SK-N-SH (cell line): ENCODE measurements at regions not wholly inside any gene's neighbourhood (a gene's known extent, or its start where the extent isn't known, plus 50 kb on each side); places are given as distances from the start of the nearest gene placed in this dataset.

ENCODE experiments used
- CTCF ChIA-PET: fragments of 300-600, 350-600 bp; formaldehyde crosslinking; extraction: SDS; loops from one replicate; lab custom pipeline; 2021; lab: Yijun Ruan, JAX
- POLR2A ChIA-PET: fragments of 350-600 bp; sonication (Branson Sonifier 250); formaldehyde crosslinking; extraction: SDS; loops from one replicate; lab custom pipeline; 2020; ENCODE audit warnings: antibody characterized with exemption, inconsistent platforms; lab: Yijun Ruan, JAX
- DNase-seq: peaks from one replicate; pipeline ENCODE4 v3.0.0; 2012
- H2AFZ ChIP-seq: fragments of 200-600 bp; sonication (generic); 2 replicates; pipeline ENCODE4 v1.8.1; 2016; ENCODE audit warnings: antibody characterized with exemption, mild to moderate bottlenecking, low read depth
- H3F3A ChIP-seq: fragments of 200-600 bp; sonication (generic); replicated peaks from 2 replicates; pipeline ENCODE3; 2016; ENCODE audit warnings: antibody characterized with exemption, mild to moderate bottlenecking; ENCODE audit not compliant: insufficient read depth
- H3K27ac ChIP-seq, 2 experiments: fragments of 200-500 bp in 1 of 2; fragments of 200-600 bp in 1 of 2; sonication (Bioruptor generic) in 1 of 2; sonication (generic), shearing (Covaris generic) in 1 of 2; 2 replicates each; pipeline versions ENCODE4 v1.5.1 to v1.6.1; 2014 to 2016; ENCODE audit warnings: low read depth in 2 of 2, inconsistent platforms in 1 of 2, low read length in 1 of 2, mild to moderate bottlenecking in 1 of 2, mixed read lengths in 1 of 2
- H3K27me3 ChIP-seq: fragments of 200-600 bp; sonication (generic), shearing (Covaris generic); 2 replicates; pipeline ENCODE4 v1.6.1; 2016; ENCODE audit warnings: mixed run types; ENCODE audit not compliant: insufficient read depth
- H3K36me3 ChIP-seq, 2 experiments: fragments of 200-500 bp in 1 of 2; fragments of 200-600 bp in 1 of 2; sonication (Bioruptor generic) in 1 of 2; sonication (generic) in 1 of 2; replicated peaks in 1 of 2; 2 replicates each; pipeline versions ENCODE3 to v1.5.1; 2014 to 2016; ENCODE audit warnings: low read length in 1 of 2, mild to moderate bottlenecking in 1 of 2; ENCODE audit not compliant: insufficient read depth in 2 of 2, control insufficient read depth in 1 of 2
- H3K4me1 ChIP-seq, 2 experiments: fragments of 200-500 bp in 1 of 2; fragments of 200-600 bp in 1 of 2; sonication (Bioruptor generic) in 1 of 2; sonication (generic), shearing (Covaris generic) in 1 of 2; 2 replicates each; pipeline versions ENCODE4 v1.5.1 to v1.6.1; 2014 to 2016; ENCODE audit warnings: low read depth in 1 of 2, low read length in 1 of 2, mixed run types in 1 of 2; ENCODE audit not compliant: insufficient read depth in 2 of 2, control insufficient read depth in 1 of 2
- H3K4me2 ChIP-seq: fragments of 200-600 bp; sonication (generic), shearing (Covaris generic); 2 replicates; pipeline ENCODE4 v1.6.1; 2017; ENCODE audit warnings: mixed run types
- H3K4me3 ChIP-seq, 2 experiments: fragments of 200-500 bp in 1 of 2; fragments of 200-600 bp in 1 of 2; sonication (Bioruptor generic) in 1 of 2; sonication (generic), shearing (Covaris generic) in 1 of 2; 2 replicates each; pipeline versions ENCODE4 v1.5.1 to v1.8.1; 2014 to 2016; ENCODE audit warnings: low read depth in 2 of 2, inconsistent platforms in 1 of 2, low read length in 1 of 2, mild to moderate bottlenecking in 1 of 2, mixed read lengths in 1 of 2, moderate library complexity in 1 of 2
- H3K79me2 ChIP-seq: fragments of 200-600 bp; sonication (generic); 2 replicates; pipeline ENCODE4 v1.8.1; 2017; ENCODE audit warnings: mild to moderate bottlenecking; ENCODE audit not compliant: insufficient read depth
- H3K9ac ChIP-seq: fragments of 200-600 bp; sonication (generic); 2 replicates; pipeline ENCODE4 v1.6.1; 2017; ENCODE audit warnings: mixed run types
- H3K9me2 ChIP-seq: fragments of 200-600 bp; sonication (generic); 2 replicates; pipeline ENCODE4 v1.6.1; 2017; ENCODE audit warnings: mixed run types
- H3K9me3 ChIP-seq: fragments of 200-600 bp; sonication (generic); 2 replicates; pipeline ENCODE4 v1.6.1; 2017; ENCODE audit warnings: mixed run types, mild to moderate bottlenecking, moderate library complexity
- H4K20me1 ChIP-seq: fragments of 200-600 bp; sonication (generic); 2 replicates; pipeline ENCODE4 v1.6.1; 2017; ENCODE audit warnings: mild to moderate bottlenecking, mixed run types; ENCODE audit not compliant: insufficient read depth
- CHD2 ChIP-seq: fragments of 150-350 bp; IDR thresholded peaks from 2 replicates; pipeline ENCODE4 v1.6.1; 2018; ENCODE audit warnings: low read length; ENCODE audit not compliant: partially characterized antibody
- ELF1 ChIP-seq: IDR thresholded peaks from 2 replicates; pipeline ENCODE4 v1.4.0; 2012
- EP300 ChIP-seq, 2 experiments: IDR thresholded peaks; 2 replicates each; pipeline versions ENCODE4 v1.4.0 to v1.6.1; 2012; ENCODE audit warnings: borderline replicate concordance in 1 of 2, low read depth in 1 of 2, low read length in 1 of 2
- FOSL2 ChIP-seq: IDR thresholded peaks from 2 replicates; pipeline ENCODE4 v1.4.0; 2012; ENCODE audit warnings: low read depth, mild to moderate bottlenecking, moderate library complexity, borderline replicate concordance
- FOXM1 ChIP-seq: IDR thresholded peaks from 2 replicates; pipeline ENCODE4 v1.4.0; 2012; ENCODE audit warnings: low read depth, mild to moderate bottlenecking
- MXI1 ChIP-seq: IDR thresholded peaks from 2 replicates; pipeline ENCODE4 v1.6.1; 2012; ENCODE audit warnings: mild to moderate bottlenecking, low read depth, low read length, improper control_type of control experiment
- NFIC ChIP-seq: IDR thresholded peaks from 2 replicates; pipeline ENCODE4 v1.4.0; 2012; ENCODE audit warnings: borderline replicate concordance
- PBX3 ChIP-seq: IDR thresholded peaks from 2 replicates; pipeline ENCODE4; 2012
- POLR2AphosphoS5 ChIP-seq: IDR thresholded peaks from 2 replicates; pipeline ENCODE4 v1.6.1; 2012; ENCODE audit warnings: low read depth, low read length
- RCOR1 ChIP-seq: fragments of 150-350 bp; IDR thresholded peaks from 2 replicates; pipeline ENCODE4 v1.6.1; 2017; ENCODE audit warnings: antibody characterized with exemption, low read length
- RXRA ChIP-seq: IDR thresholded peaks from 2 replicates; pipeline ENCODE4 v1.4.0; 2012; ENCODE audit warnings: low read depth, mild to moderate bottlenecking, borderline replicate concordance
- SMC3 ChIP-seq: IDR thresholded peaks from 2 replicates; pipeline ENCODE4 v1.6.1; 2012; ENCODE audit warnings: low read depth, low read length, improper control_type of control experiment
- TAF1 ChIP-seq: IDR thresholded peaks from 2 replicates; pipeline ENCODE4 v1.6.1; 2012; ENCODE audit warnings: low read depth, mild to moderate bottlenecking, low read length, moderate library complexity, borderline replicate concordance
- TEAD4 ChIP-seq: IDR thresholded peaks from 2 replicates; pipeline ENCODE4 v1.4.0; 2012; ENCODE audit warnings: mild to moderate bottlenecking, borderline replicate concordance; ENCODE audit not compliant: insufficient read depth
- WGBS: methylation state at CpG from one replicate; pipeline ENCODE4 v1.1.6; 2017; ENCODE audit warnings: low lambda C conversion rate; 5-methylcytosine and 5-hydroxymethylcytosine counted together
- TF ChIP-seq, protein P1 (sequence below): fragments of 200-600 bp; sonication (generic); IDR thresholded peaks from 2 replicates; pipeline ENCODE4 v1.6.1; 2017; ENCODE audit warnings: antibody characterized with exemption, mild to moderate bottlenecking, moderate library complexity
- TF ChIP-seq, protein P2 (sequence below): IDR thresholded peaks from 2 replicates; pipeline ENCODE4 v1.4.0; 2012; ENCODE audit warnings: low read depth
- TF ChIP-seq, protein P3 (sequence below): fragments of 150-350 bp; IDR thresholded peaks from 2 replicates; pipeline ENCODE4 v1.6.1; 2016; ENCODE audit warnings: mild to moderate bottlenecking, low read depth, low read length
- TF ChIP-seq, protein P4 (sequence below): IDR thresholded peaks from 2 replicates; pipeline ENCODE4 v1.4.0; 2012; ENCODE audit warnings: low read depth, borderline replicate concordance

- Histone ChIP-seq H3K27ac (no peak overlapping the region), H2AFZ (no peak overlapping the region), H3K9ac (no peak overlapping the region), H3K9me3 (no peaks in the 10 kb centered on the region), H3F3A (no peaks in the 10 kb centered on the region), H3K27me3 (no peaks in the 10 kb centered on the region), H3K4me1 (no peaks in the 10 kb centered on the region; a peak in 1 of 4 replicates), H3K4me2 (no peak overlapping the region), H3K4me3 (no peak overlapping the region), H3K9me2 (no peaks in the 10 kb centered on the region), H4K20me1 (no peaks in the 10 kb centered on the region), H3K79me2 (no peaks in the 10 kb centered on the region), H3K36me3 (no peaks in the 10 kb centered on the region)
- CTCF ChIA-PET: no interaction called here
- DNase-seq: no peak
- POLR2A ChIA-PET: no interaction called here
- TF ChIP-seq FOSL2: no peak
- no peak for TF ChIP-seq SMC3
- TF ChIP-seq FOXM1: no peak
- no peak for TF ChIP-seq MXI1
- TF ChIP-seq EP300 (IDR thresholded peaks at IDR 0.05; ENCODE audit: borderline replicate concordance in 1 of 2, low read depth in 1 of 2, low read length in 1 of 2): no peak
- 17% methylated on average over 5 of the region's 5 CpGs for WGBS
These were observed 311.8 kb upstream of the POM121L12 start for GRCh38 chr7:52723606-52724005.

DNA sequence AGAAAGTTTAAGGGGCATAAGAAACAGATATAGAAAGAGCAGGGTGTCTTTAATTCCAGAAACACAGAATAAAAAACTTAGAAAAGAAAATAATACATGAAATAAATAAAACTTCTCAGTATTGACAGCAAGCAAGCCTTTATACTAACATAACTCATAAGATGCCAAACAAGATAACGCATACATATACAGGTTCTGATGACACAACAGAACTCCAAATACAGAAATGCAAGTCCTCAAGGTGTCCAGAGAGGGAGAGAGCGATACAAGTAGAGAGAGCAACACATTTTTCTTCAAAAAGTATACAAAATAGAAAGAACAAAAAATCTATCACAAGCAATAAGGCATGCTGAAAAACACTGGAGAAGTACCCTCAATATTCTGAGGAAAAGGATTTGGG is 314.6 kb upstream of the POM121L12 start:
- TF ChIP-seq NFIC (no peak), PBX3 (no peak), CHD2 (no peak), TAF1 (no peak), POLR2AphosphoS5 (no peak), TEAD4 (no peak), RXRA (no peak), MXI1 (no peak), EP300 (IDR thresholded peaks at IDR 0.05; ENCODE audit: borderline replicate concordance in 1 of 2, low read depth in 1 of 2, low read length in 1 of 2) (no peak), RCOR1 (no peak), ELF1 (no peak), FOXM1 (no peak)
- TF ChIP-seq, protein P1, sequence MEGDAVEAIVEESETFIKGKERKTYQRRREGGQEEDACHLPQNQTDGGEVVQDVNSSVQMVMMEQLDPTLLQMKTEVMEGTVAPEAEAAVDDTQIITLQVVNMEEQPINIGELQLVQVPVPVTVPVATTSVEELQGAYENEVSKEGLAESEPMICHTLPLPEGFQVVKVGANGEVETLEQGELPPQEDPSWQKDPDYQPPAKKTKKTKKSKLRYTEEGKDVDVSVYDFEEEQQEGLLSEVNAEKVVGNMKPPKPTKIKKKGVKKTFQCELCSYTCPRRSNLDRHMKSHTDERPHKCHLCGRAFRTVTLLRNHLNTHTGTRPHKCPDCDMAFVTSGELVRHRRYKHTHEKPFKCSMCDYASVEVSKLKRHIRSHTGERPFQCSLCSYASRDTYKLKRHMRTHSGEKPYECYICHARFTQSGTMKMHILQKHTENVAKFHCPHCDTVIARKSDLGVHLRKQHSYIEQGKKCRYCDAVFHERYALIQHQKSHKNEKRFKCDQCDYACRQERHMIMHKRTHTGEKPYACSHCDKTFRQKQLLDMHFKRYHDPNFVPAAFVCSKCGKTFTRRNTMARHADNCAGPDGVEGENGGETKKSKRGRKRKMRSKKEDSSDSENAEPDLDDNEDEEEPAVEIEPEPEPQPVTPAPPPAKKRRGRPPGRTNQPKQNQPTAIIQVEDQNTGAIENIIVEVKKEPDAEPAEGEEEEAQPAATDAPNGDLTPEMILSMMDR: no peak
- TF ChIP-seq, protein P2, sequence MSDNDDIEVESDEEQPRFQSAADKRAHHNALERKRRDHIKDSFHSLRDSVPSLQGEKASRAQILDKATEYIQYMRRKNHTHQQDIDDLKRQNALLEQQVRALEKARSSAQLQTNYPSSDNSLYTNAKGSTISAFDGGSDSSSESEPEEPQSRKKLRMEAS: no peak
- TF ChIP-seq, protein P3, sequence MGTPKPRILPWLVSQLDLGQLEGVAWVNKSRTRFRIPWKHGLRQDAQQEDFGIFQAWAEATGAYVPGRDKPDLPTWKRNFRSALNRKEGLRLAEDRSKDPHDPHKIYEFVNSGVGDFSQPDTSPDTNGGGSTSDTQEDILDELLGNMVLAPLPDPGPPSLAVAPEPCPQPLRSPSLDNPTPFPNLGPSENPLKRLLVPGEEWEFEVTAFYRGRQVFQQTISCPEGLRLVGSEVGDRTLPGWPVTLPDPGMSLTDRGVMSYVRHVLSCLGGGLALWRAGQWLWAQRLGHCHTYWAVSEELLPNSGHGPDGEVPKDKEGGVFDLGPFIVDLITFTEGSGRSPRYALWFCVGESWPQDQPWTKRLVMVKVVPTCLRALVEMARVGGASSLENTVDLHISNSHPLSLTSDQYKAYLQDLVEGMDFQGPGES: no peak
- TF ChIP-seq, protein P4, sequence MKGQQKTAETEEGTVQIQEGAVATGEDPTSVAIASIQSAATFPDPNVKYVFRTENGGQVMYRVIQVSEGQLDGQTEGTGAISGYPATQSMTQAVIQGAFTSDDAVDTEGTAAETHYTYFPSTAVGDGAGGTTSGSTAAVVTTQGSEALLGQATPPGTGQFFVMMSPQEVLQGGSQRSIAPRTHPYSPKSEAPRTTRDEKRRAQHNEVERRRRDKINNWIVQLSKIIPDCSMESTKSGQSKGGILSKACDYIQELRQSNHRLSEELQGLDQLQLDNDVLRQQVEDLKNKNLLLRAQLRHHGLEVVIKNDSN: no peak
- TF ChIP-seq, all 33 proteins: peak for 0
- Histone ChIP-seq H3K27me3 (no peaks in the 10 kb centered on the region), H3K36me3 (no peaks in the 10 kb centered on the region), H3K9me2 (no peaks in the 10 kb centered on the region), H3K4me3 (no peak overlapping the region), H2AFZ (no peak overlapping the region), H3K4me1 (no peaks in the 10 kb centered on the region), H3K9ac (no peak overlapping the region), H3K9me3 (no peaks in the 10 kb centered on the region), H3K79me2 (no peaks in the 10 kb centered on the region), H4K20me1 (no peaks in the 10 kb centered on the region), H3K27ac (no peak overlapping the region), H3K4me2 (no peak overlapping the region), H3F3A (no peaks in the 10 kb centered on the region)
- 41% methylated on average over 2 of the region's 2 CpGs for WGBS
- DNase-seq: no peak
- CTCF ChIA-PET: no interaction called here
- POLR2A ChIA-PET: no interaction called here
